Endothelial cell of umbilical vein (primary cell): ENCODE measurements at regions not wholly inside any gene's neighbourhood (a gene's known extent, or its start where the extent isn't known, plus 50 kb on each side); places are given as distances from the start of the nearest gene placed in this dataset.

Source experiments
- BruUV-seq: library from RNA; stranded (reverse); fragments of 400-500 nt; replicated peaks from 2 replicates; lab custom pipeline; 2021; lab: Mats Ljungman, UMichigan
- CTCF ChIA-PET: fragments of 300-600, 350-600 bp; sonication (Branson Sonifier 250); formaldehyde crosslinking; loops from one replicate; lab custom pipeline; 2021; ENCODE audit warnings: antibody characterized with exemption, inconsistent platforms; lab: Charles Lee
- POLR2A ChIA-PET: fragments of 300-600, 350-600 bp; sonication (Branson Sonifier 250); formaldehyde crosslinking; loops from one replicate; lab custom pipeline; 2021; ENCODE audit warnings: antibody characterized with exemption, inconsistent platforms; lab: Charles Lee
- DNase-seq: peaks from one replicate; pipeline ENCODE4 v3.0.0-alpha.2; 2011; ENCODE audit warnings: low read depth, low spot score
- FAIRE-seq: peaks from 2 replicates; lab custom pipeline; 2011; peaks lifted over from hg19 to GRCh38; lab: Jason Lieb, UNC
- H2AFZ ChIP-seq: 2 replicates; pipeline ENCODE4 v1.6.0; 2012; ENCODE audit warnings: low read depth, low read length, control low read depth, inconsistent platforms
- H3K27ac ChIP-seq: 2 replicates; pipeline ENCODE4 v1.5.1; 2011; ENCODE audit warnings: low read depth, mild to moderate bottlenecking, control low read depth, low read length, moderate library complexity; ENCODE audit not compliant: insufficient read depth
- H3K27me3 ChIP-seq, 2 experiments: 2 replicates each; pipeline versions ENCODE4 v1.6.0 to v1.6.1; 2011; ENCODE audit warnings: low read length in 2 of 2, mixed read lengths in 1 of 2; ENCODE audit not compliant: control insufficient read depth in 2 of 2, insufficient read depth in 2 of 2
- H3K36me3 ChIP-seq, 2 experiments: 2 replicates in 1 of 2; 3 replicates in 1 of 2; pipeline ENCODE4 v1.5.1; 2011; ENCODE audit warnings: low read length in 2 of 2, mild to moderate bottlenecking in 1 of 2, moderate library complexity in 1 of 2; ENCODE audit not compliant: control insufficient read depth in 2 of 2, insufficient read depth in 2 of 2; ENCODE audit errors: extremely low read depth in 1 of 2
- H3K4me1 ChIP-seq: 3 replicates; pipeline ENCODE4 v1.5.1; 2011; ENCODE audit warnings: mild to moderate bottlenecking, low read length; ENCODE audit not compliant: control insufficient read depth, insufficient read depth; ENCODE audit errors: extremely low read depth
- H3K4me2 ChIP-seq: 2 replicates; pipeline ENCODE4 v1.6.1; 2011; ENCODE audit warnings: low read length, control low read depth, mixed read lengths; ENCODE audit not compliant: insufficient read depth
- H3K4me3 ChIP-seq, 3 experiments: fragments of 200-600 bp in 1 of 3; sonication (generic), shearing (Covaris generic) in 1 of 3; replicated peaks in 1 of 3; 2 replicates each; pipeline ENCODE4 v1.5.1; 2011 to 2016; ENCODE audit warnings: control low read depth in 3 of 3, low read length in 3 of 3, mild to moderate bottlenecking in 2 of 3, inconsistent platforms in 1 of 3, low read depth in 1 of 3, moderate library complexity in 1 of 3; ENCODE audit not compliant: insufficient read depth in 1 of 3
- H3K79me2 ChIP-seq: 2 replicates; pipeline ENCODE4 v1.6.0; 2012; ENCODE audit warnings: low read length, inconsistent platforms; ENCODE audit not compliant: control insufficient read depth, insufficient read depth
- H3K9ac ChIP-seq: replicated peaks from 2 replicates; pipeline ENCODE3; 2011; ENCODE audit warnings: low read length, control low read depth; ENCODE audit not compliant: insufficient read depth; ENCODE audit errors: extremely low read depth
- H3K9me1 ChIP-seq: replicated peaks from 3 replicates; pipeline ENCODE4 v1.6.0; 2011; ENCODE audit warnings: mild to moderate bottlenecking, low read length; ENCODE audit not compliant: control insufficient read depth, insufficient read depth; ENCODE audit errors: extremely low read depth
- H3K9me3 ChIP-seq: replicated peaks from 2 replicates; pipeline ENCODE4 v1.5.1; 2012; ENCODE audit warnings: low read length, inconsistent platforms; ENCODE audit not compliant: control insufficient read depth, insufficient read depth
- H4K20me1 ChIP-seq: replicated peaks from 2 replicates; pipeline ENCODE3; 2011; ENCODE audit warnings: mild to moderate bottlenecking, low read length; ENCODE audit not compliant: control insufficient read depth, insufficient read depth; ENCODE audit errors: extremely low read depth
- EZH2 ChIP-seq: IDR thresholded peaks from 2 replicates; pipeline ENCODE4 v1.6.1; 2012; ENCODE audit warnings: borderline replicate concordance, low read depth, mild to moderate bottlenecking, moderate library complexity, low read length, inconsistent platforms; ENCODE audit not compliant: severe bottlenecking
- FOS ChIP-seq: IDR thresholded peaks from 2 replicates; pipeline ENCODE4 v1.6.1; 2011; ENCODE audit warnings: mild to moderate bottlenecking, low read length, moderate library complexity, borderline replicate concordance; ENCODE audit not compliant: insufficient read depth
- GATA2 ChIP-seq: IDR thresholded peaks from 2 replicates; pipeline ENCODE4 v1.7.0; 2011; ENCODE audit warnings: low read depth, mild to moderate bottlenecking, moderate library complexity, mixed read lengths, low read length; ENCODE audit not compliant: insufficient read length, insufficient read depth
- JUN ChIP-seq: IDR thresholded peaks from 2 replicates; pipeline ENCODE4 v1.6.1; 2011; ENCODE audit warnings: borderline replicate concordance, low read depth; ENCODE audit not compliant: insufficient read length, insufficient read depth
- MYC ChIP-seq: IDR thresholded peaks from one replicate; pipeline ENCODE4 v1.6.1; 2011; ENCODE audit warnings: mild to moderate bottlenecking, low read depth, low read length
- POLR2A ChIP-seq: IDR thresholded peaks from 2 replicates; pipeline ENCODE4 v1.6.1; 2012; ENCODE audit warnings: low read depth, mild to moderate bottlenecking, control low read depth, low read length
- POLR2AphosphoS5 ChIP-seq: IDR thresholded peaks from 2 replicates; pipeline ENCODE4 v1.6.1; 2012; ENCODE audit warnings: low read depth, mild to moderate bottlenecking, control low read depth, low read length, moderate library complexity; ENCODE audit not compliant: insufficient read depth
- dilution Hi-C: fragments of 300-500 bp; cut with MboI; formaldehyde crosslinking; loops from one replicate; pipeline ENCODE4 v1.15.0; 2019; ENCODE audit warnings: low sequenced_read_pairs; ENCODE audit not compliant: extremely low pct_ligation_motif_present
- intact Hi-C: fragments of 100-400 bp; cut with micrococcal nuclease; formaldehyde crosslinking; loops from one replicate; pipeline ENCODE4 v1.10.0; 2022
- TF ChIP-seq, protein P1 (sequence below), 2 donors: IDR thresholded peaks; 1 replicate in 1 of 2; 2 replicates in 1 of 2; pipeline ENCODE4 v1.5.1; 2011; ENCODE audit warnings: low read length in 2 of 2, mild to moderate bottlenecking in 2 of 2, moderate library complexity in 2 of 2, control low read depth in 1 of 2, inconsistent platforms in 1 of 2, low read depth in 1 of 2; ENCODE audit not compliant: insufficient read depth in 1 of 2; ENCODE audit errors: extremely low read depth in 1 of 2
- TF ChIP-seq, protein P2 (sequence below): IDR thresholded peaks from 2 replicates; pipeline ENCODE4 v1.6.1; 2011; ENCODE audit not compliant: insufficient read depth, insufficient read length

- POLR2A ChIA-PET = no interaction called here
- Histone ChIP-seq H3K27me3 (no peaks in the 10 kb centered on the region), H2AFZ (no peak overlapping the region), H3K4me1 (peaks cover 3% of the 10 kb centered on the region), H3K9ac (no peak overlapping the region), H3K9me1 (no peaks in the 10 kb centered on the region), H3K9me3 (no peaks in the 10 kb centered on the region), H3K79me2 (no peaks in the 10 kb centered on the region), H3K4me3 (no peak overlapping the region), H3K4me2 (no peak overlapping the region), H4K20me1 (no peaks in the 10 kb centered on the region), H3K36me3 (no peaks in the 10 kb centered on the region), H3K27ac (no peak overlapping the region)
- dilution Hi-C loops = no loop called here
- no TSS peak for BruUV-seq
- TF ChIP-seq, protein P1, sequence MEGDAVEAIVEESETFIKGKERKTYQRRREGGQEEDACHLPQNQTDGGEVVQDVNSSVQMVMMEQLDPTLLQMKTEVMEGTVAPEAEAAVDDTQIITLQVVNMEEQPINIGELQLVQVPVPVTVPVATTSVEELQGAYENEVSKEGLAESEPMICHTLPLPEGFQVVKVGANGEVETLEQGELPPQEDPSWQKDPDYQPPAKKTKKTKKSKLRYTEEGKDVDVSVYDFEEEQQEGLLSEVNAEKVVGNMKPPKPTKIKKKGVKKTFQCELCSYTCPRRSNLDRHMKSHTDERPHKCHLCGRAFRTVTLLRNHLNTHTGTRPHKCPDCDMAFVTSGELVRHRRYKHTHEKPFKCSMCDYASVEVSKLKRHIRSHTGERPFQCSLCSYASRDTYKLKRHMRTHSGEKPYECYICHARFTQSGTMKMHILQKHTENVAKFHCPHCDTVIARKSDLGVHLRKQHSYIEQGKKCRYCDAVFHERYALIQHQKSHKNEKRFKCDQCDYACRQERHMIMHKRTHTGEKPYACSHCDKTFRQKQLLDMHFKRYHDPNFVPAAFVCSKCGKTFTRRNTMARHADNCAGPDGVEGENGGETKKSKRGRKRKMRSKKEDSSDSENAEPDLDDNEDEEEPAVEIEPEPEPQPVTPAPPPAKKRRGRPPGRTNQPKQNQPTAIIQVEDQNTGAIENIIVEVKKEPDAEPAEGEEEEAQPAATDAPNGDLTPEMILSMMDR (IDR thresholded peaks at IDR 0.05; ENCODE audit: extremely low read depth in 1 of 2, insufficient read depth in 1 of 2, low read depth in 1 of 2, low read length in 2 of 2) = no peak
- no peak for TF ChIP-seq EZH2
- TF ChIP-seq FOS = no peak
- no peak for TF ChIP-seq POLR2AphosphoS5
- FAIRE-seq (no peak), DNase-seq (no peak)
- CTCF ChIA-PET = interaction anchor here (1.9 kb wide), 1 partner anchor 78 kb away, joined by 6 read pairs; no protein-coding TSS in a partner anchor
- intact Hi-C loops = no loop called here
These were observed 76.2 kb downstream of the POLR2M start for GRCh38 chr15:57782731-57783130.

DNA sequence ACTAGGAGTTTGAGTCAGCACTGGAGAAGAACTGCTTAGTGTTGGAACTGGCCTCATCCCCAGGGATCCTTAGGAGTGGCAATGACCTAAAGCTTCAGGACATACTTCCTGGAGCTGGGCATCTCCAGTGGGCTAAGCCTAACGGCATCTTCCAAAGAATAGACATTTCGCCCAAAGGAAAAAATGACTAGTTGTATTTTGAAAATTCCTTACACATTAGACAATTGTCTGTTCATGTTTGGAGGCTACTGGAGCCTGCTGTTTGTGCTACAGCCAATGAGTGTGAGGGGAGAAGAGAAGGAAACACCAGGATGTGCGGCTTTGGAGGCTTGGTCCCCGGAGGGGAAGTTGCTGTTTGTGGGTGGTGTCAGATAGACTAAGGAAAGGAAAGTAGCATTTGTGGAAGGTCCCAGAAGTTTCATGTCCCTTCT, 77.6 kb downstream of the POLR2M start:
- H3K27me3 ChIP-seq = no peaks in the 10 kb centered on the region
- FAIRE-seq = no peak
- no peaks in the 10 kb centered on the region for H3K9me3 ChIP-seq
- H3K4me1 ChIP-seq = peaks cover 9% of the 10 kb centered on the region
- H3K9me1 ChIP-seq = no peaks in the 10 kb centered on the region
- no peaks in the 10 kb centered on the region for H3K36me3 ChIP-seq
- H2AFZ ChIP-seq = peak overlapping the region; percentile 9
- peak; percentile 14 for DNase-seq
- BruUV-seq = no TSS peak
- TF ChIP-seq POLR2A (no peak), JUN (no peak), POLR2AphosphoS5 (no peak), FOS (no peak), GATA2 (no peak), MYC (no peak), EZH2 (no peak)
- TF ChIP-seq, protein P2, sequence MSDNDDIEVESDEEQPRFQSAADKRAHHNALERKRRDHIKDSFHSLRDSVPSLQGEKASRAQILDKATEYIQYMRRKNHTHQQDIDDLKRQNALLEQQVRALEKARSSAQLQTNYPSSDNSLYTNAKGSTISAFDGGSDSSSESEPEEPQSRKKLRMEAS = no peak
- TF ChIP-seq, protein P1 (IDR thresholded peaks at IDR 0.05; ENCODE audit: extremely low read depth in 1 of 2, insufficient read depth in 1 of 2, low read depth in 1 of 2, low read length in 2 of 2) = no peak
- dilution Hi-C loops (no loop called here), intact Hi-C loops (no loop called here)
- H3K27ac ChIP-seq = no peak overlapping the region
- ChIA-PET POLR2A (no interaction called here), CTCF (interaction anchor here (0.9 to 1.9 kb wide), 3 partner anchors 33 to 77 kb away, joined by 3 to 7 read pairs (median 6); no protein-coding TSS in a partner anchor)
- no peaks in the 10 kb centered on the region for H3K79me2 ChIP-seq
- H3K4me2 ChIP-seq = no peak overlapping the region
- H3K4me3 ChIP-seq = no peak overlapping the region
- no peaks in the 10 kb centered on the region for H4K20me1 ChIP-seq
- no peak overlapping the region for H3K9ac ChIP-seq
